Fibroblast of lung (primary cell): ENCODE measurements at regions not wholly inside any gene's neighbourhood (a gene's known extent, or its start where the extent isn't known, plus 50 kb on each side); places are given as distances from the start of the nearest gene placed in this dataset.

Experiments used
- DNase-seq, 2 donors: peaks; one replicate each; pipeline versions ENCODE4 v3.0.0 to v3.0.0-alpha.2; 2010; ENCODE audit warnings: low read depth in 2 of 2
- H2AFZ ChIP-seq: 2 replicates; pipeline ENCODE4 v1.5.1; 2012; ENCODE audit warnings: low read length, control low read depth, inconsistent platforms
- H3K27ac ChIP-seq: 2 replicates; pipeline ENCODE4 v1.5.1; 2011; ENCODE audit warnings: low read length, control low read depth; ENCODE audit not compliant: insufficient read depth
- H3K27me3 ChIP-seq: 2 replicates; pipeline ENCODE4 v1.5.1; 2011; ENCODE audit warnings: mild to moderate bottlenecking, low read length; ENCODE audit not compliant: control insufficient read depth, insufficient read depth
- H3K36me3 ChIP-seq: 2 replicates; pipeline ENCODE4 v1.5.1; 2011; ENCODE audit warnings: low read length; ENCODE audit not compliant: control insufficient read depth, insufficient read depth
- H3K4me1 ChIP-seq: 2 replicates; pipeline ENCODE4 v1.5.1; 2011; ENCODE audit warnings: low read length; ENCODE audit not compliant: control insufficient read depth, insufficient read depth; ENCODE audit errors: extremely low read depth
- H3K4me2 ChIP-seq: 2 replicates; pipeline ENCODE4 v1.5.1; 2011; ENCODE audit warnings: low read length, control low read depth; ENCODE audit not compliant: insufficient read depth; ENCODE audit errors: extremely low read depth
- H3K4me3 ChIP-seq, 4 experiments: fragments of 200-600 bp in 1 of 4; sonication (generic) in 1 of 4; replicated peaks in 1 of 4; 2 replicates each; pipeline ENCODE4 v1.5.1; 2011 to 2016; ENCODE audit warnings: low read length in 4 of 4, low read depth in 3 of 4, mild to moderate bottlenecking in 3 of 4, control low read depth in 2 of 4, inconsistent platforms in 1 of 4, mixed read lengths in 1 of 4; ENCODE audit not compliant: insufficient read depth in 1 of 4; ENCODE audit errors: control extremely low read depth in 1 of 4
- H3K79me2 ChIP-seq: 2 replicates; pipeline ENCODE4 v1.5.1; 2012; ENCODE audit warnings: mild to moderate bottlenecking, low read length, inconsistent platforms; ENCODE audit not compliant: control insufficient read depth, insufficient read depth
- H3K9ac ChIP-seq: 2 replicates; pipeline ENCODE4 v1.5.1; 2011; ENCODE audit warnings: mild to moderate bottlenecking, low read length, control low read depth; ENCODE audit not compliant: insufficient read depth
- H3K9me3 ChIP-seq: 2 replicates; pipeline ENCODE4 v1.5.1; 2012; ENCODE audit warnings: low read depth, low read length; ENCODE audit not compliant: control insufficient read depth, insufficient read depth
- H4K20me1 ChIP-seq: 2 replicates; pipeline ENCODE4 v1.5.1; 2011; ENCODE audit warnings: low read length; ENCODE audit not compliant: control insufficient read depth, insufficient read depth; ENCODE audit errors: extremely low read depth
- EZH2 ChIP-seq: IDR thresholded peaks from 2 replicates; pipeline ENCODE4 v1.5.1; 2012; ENCODE audit warnings: low read length, control low read depth, mild to moderate bottlenecking; ENCODE audit errors: missing control alignments
- TF ChIP-seq, protein P1 (sequence below), 2 donors: IDR thresholded peaks in 1 of 2; conservative IDR thresholded peaks in 1 of 2; 1 replicate in 1 of 2; 2 replicates in 1 of 2; pipeline ENCODE4 v1.5.1; 2011 to 2012; ENCODE audit warnings: low read length in 2 of 2, control low read depth in 1 of 2, inconsistent platforms in 1 of 2, low read depth in 1 of 2, mild to moderate bottlenecking in 1 of 2

DNA sequence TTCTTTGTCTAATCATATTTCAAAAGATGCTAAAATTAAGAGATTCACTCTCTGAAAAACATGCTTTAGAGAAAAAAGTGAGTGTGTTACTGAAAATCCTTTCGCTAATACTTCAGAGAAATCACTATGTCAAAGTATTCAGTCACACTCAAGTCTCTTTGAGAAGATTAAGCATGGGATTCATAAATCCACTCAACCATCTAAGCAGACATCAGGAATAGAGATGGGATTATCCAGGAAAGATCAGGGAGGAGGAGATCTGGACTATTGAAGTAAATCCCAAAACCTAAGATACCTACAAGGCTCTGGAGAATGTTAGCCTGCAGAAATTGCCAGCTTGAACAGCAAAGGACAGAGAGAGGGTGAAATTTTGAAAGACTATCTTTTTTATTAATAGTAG, 317.2 kb upstream of the ACO1 start:
- Histone ChIP-seq H4K20me1 (no peaks in the 10 kb centered on the region), H3K9ac (no peak overlapping the region), H3K4me1 (no peaks in the 10 kb centered on the region), H3K36me3 (no peaks in the 10 kb centered on the region), H3K79me2 (no peaks in the 10 kb centered on the region), H3K4me2 (no peak overlapping the region), H3K9me3 (no peaks in the 10 kb centered on the region), H3K27me3 (no peaks in the 10 kb centered on the region), H3K4me3 (no peak overlapping the region), H3K27ac (no peak overlapping the region), H2AFZ (no peak overlapping the region)
- TF ChIP-seq, protein P1, sequence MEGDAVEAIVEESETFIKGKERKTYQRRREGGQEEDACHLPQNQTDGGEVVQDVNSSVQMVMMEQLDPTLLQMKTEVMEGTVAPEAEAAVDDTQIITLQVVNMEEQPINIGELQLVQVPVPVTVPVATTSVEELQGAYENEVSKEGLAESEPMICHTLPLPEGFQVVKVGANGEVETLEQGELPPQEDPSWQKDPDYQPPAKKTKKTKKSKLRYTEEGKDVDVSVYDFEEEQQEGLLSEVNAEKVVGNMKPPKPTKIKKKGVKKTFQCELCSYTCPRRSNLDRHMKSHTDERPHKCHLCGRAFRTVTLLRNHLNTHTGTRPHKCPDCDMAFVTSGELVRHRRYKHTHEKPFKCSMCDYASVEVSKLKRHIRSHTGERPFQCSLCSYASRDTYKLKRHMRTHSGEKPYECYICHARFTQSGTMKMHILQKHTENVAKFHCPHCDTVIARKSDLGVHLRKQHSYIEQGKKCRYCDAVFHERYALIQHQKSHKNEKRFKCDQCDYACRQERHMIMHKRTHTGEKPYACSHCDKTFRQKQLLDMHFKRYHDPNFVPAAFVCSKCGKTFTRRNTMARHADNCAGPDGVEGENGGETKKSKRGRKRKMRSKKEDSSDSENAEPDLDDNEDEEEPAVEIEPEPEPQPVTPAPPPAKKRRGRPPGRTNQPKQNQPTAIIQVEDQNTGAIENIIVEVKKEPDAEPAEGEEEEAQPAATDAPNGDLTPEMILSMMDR (conservative IDR thresholded peaks at IDR 0.05 in 1 of 2, IDR thresholded peaks at IDR 0.05 in 1 of 2; ENCODE audit: low read depth in 1 of 2, low read length in 2 of 2) = no peak
- TF ChIP-seq EZH2 = no peak
- DNase-seq = no peak

DNA sequence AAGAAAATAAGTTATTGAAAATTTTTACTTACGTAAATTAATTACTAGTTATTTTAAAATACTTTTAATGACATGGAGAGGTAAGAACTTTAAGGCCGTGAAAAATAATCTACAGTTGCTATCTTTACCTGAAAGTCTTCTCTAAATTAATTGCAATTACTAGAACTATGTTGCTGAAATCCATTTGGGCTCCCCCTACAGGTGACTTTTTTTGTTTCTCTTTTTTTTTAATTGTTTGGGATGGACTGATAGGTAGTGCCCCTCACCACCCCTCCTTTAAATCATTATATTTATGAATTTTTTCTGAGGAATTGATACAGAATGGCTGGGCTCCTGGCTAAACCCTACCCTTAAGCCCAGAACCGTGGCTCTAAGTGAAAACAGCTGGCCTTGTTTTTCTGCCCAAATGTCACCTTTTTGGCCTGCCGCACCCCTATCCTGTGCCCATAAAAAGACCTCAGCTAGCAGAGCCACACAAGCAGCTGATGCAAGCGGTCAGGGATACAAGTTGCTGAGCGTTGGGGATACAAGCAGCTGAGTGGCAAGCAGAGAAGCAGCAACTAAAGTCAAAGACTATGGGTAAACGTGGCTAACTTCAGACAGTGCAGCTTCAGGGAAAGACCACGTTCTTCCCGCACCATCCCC, 315.2 kb upstream of the ACO1 start:
- no peaks in the 10 kb centered on the region for H3K79me2 ChIP-seq
- H3K36me3 ChIP-seq = no peaks in the 10 kb centered on the region
- no peak overlapping the region for H3K27ac ChIP-seq
- no peak overlapping the region for H3K9ac ChIP-seq
- no peak for TF ChIP-seq EZH2
- DNase-seq = no peak
- no peaks in the 10 kb centered on the region for H3K9me3 ChIP-seq
- H2AFZ ChIP-seq = no peak overlapping the region
- H3K4me1 ChIP-seq = no peaks in the 10 kb centered on the region
- no peaks in the 10 kb centered on the region for H3K27me3 ChIP-seq
- no peaks in the 10 kb centered on the region for H4K20me1 ChIP-seq
- H3K4me2 ChIP-seq = no peak overlapping the region
- no peak overlapping the region for H3K4me3 ChIP-seq

DNA sequence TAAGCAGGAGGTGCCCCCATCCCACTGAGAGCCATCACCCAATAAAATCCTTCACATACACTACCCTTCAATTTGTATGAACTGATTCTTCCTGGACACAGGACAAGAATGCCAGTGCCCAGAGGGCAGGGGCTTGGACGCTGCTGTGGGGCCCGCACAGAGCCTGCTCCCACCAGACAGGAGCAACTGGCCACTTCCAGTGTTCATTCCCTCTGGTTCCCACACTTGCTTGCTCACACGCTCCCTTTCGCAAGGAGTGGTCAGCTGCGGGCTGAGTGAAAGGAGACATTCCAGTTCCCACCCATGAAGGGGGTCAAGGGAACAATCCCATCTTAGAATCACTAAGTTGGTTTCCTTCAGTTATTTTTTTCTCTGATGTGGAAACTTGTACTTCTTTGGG, 314.5 kb upstream of the ACO1 start:
- H3K9ac ChIP-seq = no peak overlapping the region
- no peaks in the 10 kb centered on the region for H3K27me3 ChIP-seq
- H3K79me2 ChIP-seq = no peaks in the 10 kb centered on the region
- H3K9me3 ChIP-seq = no peaks in the 10 kb centered on the region
- TF ChIP-seq, protein P1 (conservative IDR thresholded peaks at IDR 0.05 in 1 of 2, IDR thresholded peaks at IDR 0.05 in 1 of 2; ENCODE audit: low read depth in 1 of 2, low read length in 2 of 2) = no peak
- TF ChIP-seq EZH2 = no peak
- no peak for DNase-seq
- no peaks in the 10 kb centered on the region for H3K36me3 ChIP-seq
- no peak overlapping the region for H3K4me2 ChIP-seq
- no peaks in the 10 kb centered on the region for H3K4me1 ChIP-seq
- no peak overlapping the region for H3K4me3 ChIP-seq
- no peaks in the 10 kb centered on the region for H4K20me1 ChIP-seq
- no peak overlapping the region for H2AFZ ChIP-seq
- H3K27ac ChIP-seq = no peak overlapping the region
